ENCODE measurements at regions not wholly inside any gene's neighbourhood (a gene's known extent, or its start where the extent isn't known, plus 50 kb on each side); places are given as distances from the start of the nearest gene placed in this dataset.

- in situ Hi-C loops (cut with HindIII; ENCODE audit: low pct_unique_long_range_greater_than_20kb, low sequenced_read_pairs), result no loop called here
- intact Hi-C loops (cut with micrococcal nuclease; ENCODE audit: unreplicated experiment), result no loop called here
- H3K4me3 ChIP-seq (ENCODE audit: low read depth in 2 of 2, low read length in 2 of 2), result no peak overlapping the region
- POLR2A ChIA-PET, result no interaction called here
- no peaks in the 10 kb centered on the region for H3K4me1 ChIP-seq (ENCODE audit: control insufficient read depth, insufficient read depth, low read length)
- no peaks in the 10 kb centered on the region for H3K36me3 ChIP-seq (ENCODE audit: control insufficient read depth, insufficient read depth, low read length)
- no peaks in the 10 kb centered on the region for H3K9me3 ChIP-seq (ENCODE audit: control insufficient read depth, insufficient read depth, low read depth, low read length)
- TF ChIP-seq POLR2AphosphoS5 (IDR thresholded peaks at IDR 0.05; ENCODE audit: low read depth, low read length) (no peak), CTCF (IDR thresholded peaks at IDR 0.05) (peak; percentile 93)
- ATAC-seq (peak; percentile 95), DNase-seq (ENCODE audit: low read depth, low spot score) (peak; percentile 2)
- no TSS peak for BruUV-seq (replicated peaks)
- H3K27ac ChIP-seq (ENCODE audit: low read length), result no peak overlapping the region
- H3K27me3 ChIP-seq (ENCODE audit: control insufficient read depth, insufficient read depth, low read length), result no peaks in the 10 kb centered on the region; the same call in 1 of the 2 replicates
- CTCF ChIA-PET, result no interaction called here
These were observed 1377.9 kb downstream of the RPIA start for GRCh38 chr2:90069290-90069894.

GRCh38 chr2:90076311-90076710 is 1384.8 kb downstream of the RPIA start:
- intact Hi-C loops (cut with micrococcal nuclease; ENCODE audit: unreplicated experiment), result no loop called here
- no peak for DNase-seq (ENCODE audit: low read depth, low spot score)
- ChIA-PET POLR2A (no interaction called here), CTCF (no interaction called here)
- H3K4me1 ChIP-seq (ENCODE audit: control insufficient read depth, insufficient read depth, low read length), result no peaks in the 10 kb centered on the region
- no peaks in the 10 kb centered on the region; the same call in 1 of the 2 replicates for H3K27me3 ChIP-seq (ENCODE audit: control insufficient read depth, insufficient read depth, low read length)
- ATAC-seq, result no peak
- H3K36me3 ChIP-seq (ENCODE audit: control insufficient read depth, insufficient read depth, low read length), result no peaks in the 10 kb centered on the region
- H3K27ac ChIP-seq (ENCODE audit: low read length), result no peak overlapping the region
- no TSS peak for BruUV-seq (replicated peaks)
- no peak for TF ChIP-seq CTCF (IDR thresholded peaks at IDR 0.05)
- no peak for TF ChIP-seq POLR2AphosphoS5 (IDR thresholded peaks at IDR 0.05; ENCODE audit: low read depth, low read length)
- TF ChIP-seq SIN3A (IDR thresholded peaks at IDR 0.05; ENCODE audit: borderline replicate concordance, insufficient read depth, low read depth, low read length), result no peak
- TF ChIP-seq REST (IDR thresholded peaks at IDR 0.05; ENCODE audit: insufficient read depth in 1 of 2, low read depth in 2 of 2, low read length in 1 of 2), result no peak
- no peak for TF ChIP-seq TCF7L2 (IDR thresholded peaks at IDR 0.05; ENCODE audit: low read depth, low read length)
- in situ Hi-C loops (cut with HindIII; ENCODE audit: low pct_unique_long_range_greater_than_20kb, low sequenced_read_pairs), result no loop called here
- no peak overlapping the region for H3K4me3 ChIP-seq (ENCODE audit: low read depth in 2 of 2, low read length in 2 of 2)
- H3K9me3 ChIP-seq (ENCODE audit: control insufficient read depth, insufficient read depth, low read depth, low read length), result no peaks in the 10 kb centered on the region

Data from Panc1 (cell line).